Progenitor cell of endocrine pancreas (in vitro differentiated cells): ENCODE measurements at regions not wholly inside any gene's neighbourhood (a gene's known extent, or its start where the extent isn't known, plus 50 kb on each side); places are given as distances from the start of the nearest gene placed in this dataset.

Experiments used
- DNase-seq: peaks from one replicate; pipeline ENCODE4 v3.0.0; 2021; ENCODE audit warnings: low spot score; ENCODE audit not compliant: unreplicated experiment
- H3K27ac Mint-ChIP-seq: 2 replicates; pipeline ENCODE4 v1.8.0; 2021; ENCODE audit warnings: mild to moderate bottlenecking, moderate library complexity, mixed read lengths
- H3K27me3 Mint-ChIP-seq: 2 replicates; pipeline ENCODE4 v1.8.0; 2021; ENCODE audit warnings: mixed read lengths
- H3K36me3 Mint-ChIP-seq: 2 replicates; pipeline ENCODE4 v1.8.0; 2022; ENCODE audit warnings: mixed read lengths; ENCODE audit not compliant: insufficient read depth
- H3K4me1 Mint-ChIP-seq: 2 replicates; pipeline ENCODE4 v1.8.0; 2021; ENCODE audit warnings: low read depth, mixed read lengths
- H3K4me3 Mint-ChIP-seq: 2 replicates; pipeline ENCODE4 v1.8.0; 2021; ENCODE audit warnings: low read depth, mild to moderate bottlenecking, moderate library complexity, mixed read lengths
- H3K9me3 Mint-ChIP-seq: 2 replicates; pipeline ENCODE4 v1.8.0; 2021; ENCODE audit warnings: low read depth, mixed read lengths
- TF ChIP-seq, protein P1 (sequence below): fragments of 200-600 bp; sonication (generic); IDR thresholded peaks from one replicate; pipeline ENCODE4 v1.5.0; 2021; ENCODE audit warnings: antibody characterized with exemption, mild to moderate bottlenecking; ENCODE audit not compliant: unreplicated experiment

GRCh38 chr17:77453613-77454241, 313.0 kb downstream of the SEC14L1 start:
- TF ChIP-seq, protein P1, sequence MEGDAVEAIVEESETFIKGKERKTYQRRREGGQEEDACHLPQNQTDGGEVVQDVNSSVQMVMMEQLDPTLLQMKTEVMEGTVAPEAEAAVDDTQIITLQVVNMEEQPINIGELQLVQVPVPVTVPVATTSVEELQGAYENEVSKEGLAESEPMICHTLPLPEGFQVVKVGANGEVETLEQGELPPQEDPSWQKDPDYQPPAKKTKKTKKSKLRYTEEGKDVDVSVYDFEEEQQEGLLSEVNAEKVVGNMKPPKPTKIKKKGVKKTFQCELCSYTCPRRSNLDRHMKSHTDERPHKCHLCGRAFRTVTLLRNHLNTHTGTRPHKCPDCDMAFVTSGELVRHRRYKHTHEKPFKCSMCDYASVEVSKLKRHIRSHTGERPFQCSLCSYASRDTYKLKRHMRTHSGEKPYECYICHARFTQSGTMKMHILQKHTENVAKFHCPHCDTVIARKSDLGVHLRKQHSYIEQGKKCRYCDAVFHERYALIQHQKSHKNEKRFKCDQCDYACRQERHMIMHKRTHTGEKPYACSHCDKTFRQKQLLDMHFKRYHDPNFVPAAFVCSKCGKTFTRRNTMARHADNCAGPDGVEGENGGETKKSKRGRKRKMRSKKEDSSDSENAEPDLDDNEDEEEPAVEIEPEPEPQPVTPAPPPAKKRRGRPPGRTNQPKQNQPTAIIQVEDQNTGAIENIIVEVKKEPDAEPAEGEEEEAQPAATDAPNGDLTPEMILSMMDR: no peak
- no peak for DNase-seq
- Mint-ChIP-seq H3K4me3 (peak overlapping the region; percentile 49), H3K36me3 (peaks cover 3% of the 10 kb centered on the region), H3K9me3 (no peaks in the 10 kb centered on the region), H3K27ac (peak overlapping the region; percentile 45), H3K4me1 (peaks cover 63% of the 10 kb centered on the region), H3K27me3 (no peaks in the 10 kb centered on the region)

DNA sequence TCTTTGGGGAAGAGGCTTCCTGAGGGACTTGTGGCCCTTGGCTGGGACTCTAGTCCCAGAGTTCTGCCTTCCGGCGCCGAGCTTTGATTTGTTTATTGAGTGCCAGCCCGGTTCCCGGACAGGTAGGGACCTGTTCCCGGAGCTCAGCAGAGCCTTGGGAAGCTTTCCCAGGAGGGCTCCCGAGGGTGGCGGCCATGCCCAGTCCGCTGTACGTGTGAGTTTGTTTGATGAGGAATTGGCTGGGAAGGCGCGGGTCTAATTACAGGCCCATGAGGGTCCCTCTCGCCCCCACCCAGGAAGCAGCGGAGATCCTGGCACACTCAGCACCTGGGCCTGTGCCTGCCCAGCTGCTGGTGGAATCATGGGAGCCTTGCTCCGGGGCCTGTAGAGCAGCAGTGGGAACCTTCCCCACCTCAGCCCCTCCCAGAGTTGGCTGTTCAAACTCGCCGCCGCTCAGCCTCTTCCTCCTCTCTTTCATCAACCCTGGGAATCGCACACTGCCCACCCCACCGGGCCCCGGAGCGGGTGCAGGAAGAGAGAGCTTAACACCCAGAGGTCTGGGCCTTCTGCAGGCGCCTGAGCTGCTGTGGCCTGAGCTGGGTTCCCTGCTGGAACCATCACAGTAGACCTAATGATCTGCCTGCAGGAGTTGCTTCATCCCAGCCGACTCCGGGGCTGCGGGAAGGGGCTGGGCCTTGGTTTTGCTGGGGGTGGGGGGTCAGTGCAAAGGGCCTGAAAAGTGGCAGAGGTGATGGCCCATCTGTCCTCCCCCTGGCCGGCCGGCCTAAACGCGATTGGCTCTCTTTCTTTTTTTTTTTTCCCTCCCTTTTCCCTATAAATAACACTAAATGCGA, 313.7 kb downstream of the SEC14L1 start:
- peaks cover 3% of the 10 kb centered on the region for H3K36me3 Mint-ChIP-seq
- H3K9me3 Mint-ChIP-seq: no peaks in the 10 kb centered on the region
- no peaks in the 10 kb centered on the region for H3K27me3 Mint-ChIP-seq
- peak overlapping the region; percentile 45 for H3K27ac Mint-ChIP-seq
- DNase-seq: no peak
- peak overlapping the region; percentile 50 for H3K4me3 Mint-ChIP-seq
- peaks cover 59% of the 10 kb centered on the region for H3K4me1 Mint-ChIP-seq
- TF ChIP-seq, protein P1: no peak

- H3K4me1 Mint-ChIP-seq: peaks cover 56% of the 10 kb centered on the region
- no peaks in the 10 kb centered on the region for H3K9me3 Mint-ChIP-seq
Measured at GRCh38 chr17:77455111-77455890, 314.5 kb downstream of the SEC14L1 start.

GRCh38 chr17:77455891-77456260, 315.1 kb downstream of the SEC14L1 start:
- TF ChIP-seq, protein P1: no peak
- Mint-ChIP-seq H3K36me3 (peaks cover 3% of the 10 kb centered on the region), H3K4me1 (peaks cover 50% of the 10 kb centered on the region), H3K27ac (peak overlapping the region; percentile 16), H3K27me3 (no peaks in the 10 kb centered on the region), H3K4me3 (peak overlapping the region; percentile 37), H3K9me3 (no peaks in the 10 kb centered on the region)
- no peak for DNase-seq

More at GRCh38 chr17:77455111-77455890, 314.5 kb downstream of the SEC14L1 start:
- TF ChIP-seq, protein P1: no peak
- Mint-ChIP-seq H3K36me3 (peaks cover 3% of the 10 kb centered on the region), H3K27me3 (no peaks in the 10 kb centered on the region), H3K27ac (peak overlapping the region; percentile 16), H3K4me3 (peak overlapping the region; percentile 37)
- no peak for DNase-seq
